HepG2 (cell line): ENCODE measurements at regions not wholly inside any gene's neighbourhood (a gene's known extent, or its start where the extent isn't known, plus 50 kb on each side); places are given as distances from the start of the nearest gene placed in this dataset.

Experiments used
- ATAC-seq: fragments of 200-7000 bp; cut with Tn5 transposase; 3 replicates; pipeline ENCODE4 v1.9.1; 2020; ENCODE audit warnings: mild to moderate bottlenecking, moderate library complexity
- BruUV-seq: library from RNA; stranded (reverse); fragments of 400-500 nt; replicated peaks from 2 replicates; lab custom pipeline; 2021; lab: Mats Ljungman, UMichigan
- CTCF ChIA-PET: fragments of 300-600 bp; formaldehyde crosslinking; extraction: SDS; loops from one replicate; lab custom pipeline; 2021; ENCODE audit warnings: low total read pairs, inconsistent platforms, low intra/inter-chr PET ratio; lab: Yijun Ruan, JAX
- POLR2A ChIA-PET: fragments of 350-600 bp; sonication (Branson Sonifier 250); formaldehyde crosslinking; loops from one replicate; lab custom pipeline; 2020; ENCODE audit warnings: antibody characterized with exemption, inconsistent platforms; lab: Yijun Ruan, JAX
- DNase-seq: peaks from one replicate; pipeline ENCODE4 v3.0.0-alpha.2; 2015; ENCODE audit warnings: low spot score
- FAIRE-seq: peaks from 3 replicates; lab custom pipeline; 2011; peaks lifted over from hg19 to GRCh38; lab: Jason Lieb, UNC
- H2AFZ ChIP-seq: one replicate; pipeline ENCODE4 v1.6.1; 2011; ENCODE audit warnings: low read length, inconsistent platforms
- H3K27ac ChIP-seq: fragments of 300-600 bp; 3 replicates; pipeline ENCODE4 v1.8.0; 2011; ENCODE audit warnings: mixed run types, mild to moderate bottlenecking, mixed read lengths, low read length, inconsistent platforms; ENCODE audit not compliant: insufficient read depth; ENCODE audit errors: extremely low read length
- H3K27me3 ChIP-seq, 2 experiments: fragments of 200-600 bp in 1 of 2; 2 replicates in 1 of 2; 3 replicates in 1 of 2; pipeline versions ENCODE4 v1.6.0 to v1.8.0; 2011; ENCODE audit warnings: low read length in 2 of 2, mild to moderate bottlenecking in 2 of 2, moderate library complexity in 2 of 2, inconsistent platforms in 1 of 2; ENCODE audit not compliant: insufficient read depth in 2 of 2, control insufficient read depth in 1 of 2
- H3K36me3 ChIP-seq, 2 experiments: fragments of 200-600 bp in 1 of 2; replicated peaks in 1 of 2; 2 replicates in 1 of 2; 3 replicates in 1 of 2; pipeline versions ENCODE4 v1.5.1 to v1.8.0; 2011; ENCODE audit warnings: low read length in 2 of 2, inconsistent platforms in 1 of 2; ENCODE audit not compliant: insufficient read depth in 2 of 2, control insufficient read depth in 1 of 2
- H3K4me1 ChIP-seq: 2 replicates; pipeline ENCODE4 v1.5.1; 2012; ENCODE audit warnings: low read length, inconsistent platforms; ENCODE audit not compliant: insufficient read depth
- H3K4me2 ChIP-seq: 2 replicates; pipeline ENCODE4 v1.6.0; 2011; ENCODE audit warnings: low read depth, low read length, inconsistent platforms
- H3K4me3 ChIP-seq, 3 experiments: fragments of 200-600 bp in 1 of 3; sonication (generic), shearing (Covaris generic) in 1 of 3; replicated peaks in 1 of 3; 2 replicates each; pipeline ENCODE4 v1.5.1; 2011 to 2016; ENCODE audit warnings: low read length in 3 of 3, inconsistent platforms in 2 of 3, low read depth in 2 of 3, mild to moderate bottlenecking in 2 of 3, control low read depth in 1 of 3, mixed read lengths in 1 of 3; ENCODE audit not compliant: insufficient read depth in 1 of 3
- H3K79me2 ChIP-seq: one replicate; pipeline ENCODE4 v1.6.1; 2011; ENCODE audit warnings: low read length, inconsistent platforms; ENCODE audit not compliant: insufficient read depth
- H3K9ac ChIP-seq: 2 replicates; pipeline ENCODE4 v1.6.0; 2011; ENCODE audit warnings: mild to moderate bottlenecking, low read depth, low read length, inconsistent platforms; ENCODE audit not compliant: insufficient read depth
- H3K9me3 ChIP-seq: 2 replicates; pipeline ENCODE4 v1.5.1; 2012; ENCODE audit warnings: mild to moderate bottlenecking, low read length
- H4K20me1 ChIP-seq: 2 replicates; pipeline ENCODE4 v1.6.0; 2011; ENCODE audit warnings: inconsistent platforms, mild to moderate bottlenecking, low read length, moderate library complexity; ENCODE audit not compliant: insufficient read depth
- AGO2 ChIP-seq: fragments of 200-400 bp; formaldehyde crosslinking; optimal IDR thresholded peaks from 2 replicates; pipeline ENCODE3; 2017; ENCODE audit warnings: mild to moderate bottlenecking, low read depth, low read length, moderate library complexity
- ELF4 ChIP-seq: sonication (generic); formaldehyde crosslinking; IDR thresholded peaks from 2 replicates; pipeline ENCODE4 v1.5.0; 2020; ENCODE audit warnings: missing genetic modification reagents, mild to moderate bottlenecking, moderate library complexity, borderline replicate concordance
- HDAC1 ChIP-seq: sonication (generic); formaldehyde crosslinking; IDR thresholded peaks from 2 replicates; pipeline ENCODE4 v1.5.1; 2020; ENCODE audit warnings: mild to moderate bottlenecking, missing genetic modification reagents
- HMGA1 ChIP-seq: sonication (generic); formaldehyde crosslinking; conservative IDR thresholded peaks from 2 replicates; pipeline ENCODE4 v1.4.0; 2020; ENCODE audit warnings: missing genetic modification reagents
- HMGXB4 ChIP-seq, 2 experiments: sonication (generic) in 1 of 2; formaldehyde crosslinking in 1 of 2; IDR thresholded peaks; 2 replicates each; pipeline versions ENCODE4 v1.4.0 to v1.6.1; 2018 to 2020; ENCODE audit warnings: missing genetic modification reagents in 2 of 2, borderline replicate concordance in 1 of 2, low read depth in 1 of 2, mild to moderate bottlenecking in 1 of 2, missing biosample characterization in 1 of 2
- JDP2 ChIP-seq: sonication (generic); formaldehyde crosslinking; IDR thresholded peaks from 2 replicates; pipeline ENCODE4 v1.8.1; 2022; ENCODE audit warnings: missing genetic modification reagents, borderline replicate concordance
- MAFG ChIP-seq: sonication (generic); formaldehyde crosslinking; IDR thresholded peaks from 2 replicates; pipeline ENCODE4 v1.5.1; 2020; ENCODE audit warnings: mild to moderate bottlenecking, missing genetic modification reagents
- MLLT10 ChIP-seq: sonication (generic); formaldehyde crosslinking; IDR thresholded peaks from 2 replicates; pipeline ENCODE4 v1.4.0; 2020; ENCODE audit warnings: missing genetic modification reagents
- NFYB ChIP-seq: sonication (generic); formaldehyde crosslinking; IDR thresholded peaks from 2 replicates; pipeline ENCODE4 v1.4.0; 2020; ENCODE audit warnings: missing genetic modification reagents
- SUZ12 ChIP-seq: fragments of 150-350 bp; IDR thresholded peaks from 2 replicates; pipeline ENCODE4 v1.6.1; 2014; ENCODE audit warnings: low read depth, low read length
- SYNCRIP ChIP-seq: fragments of 200-400 bp; formaldehyde crosslinking; IDR thresholded peaks from 2 replicates; pipeline ENCODE4 v1.6.1; 2018; ENCODE audit warnings: mild to moderate bottlenecking, low read depth, low read length; ENCODE audit not compliant: insufficient read depth
- TCF12 ChIP-seq, 2 experiments: fragments of 450-650 bp in 1 of 2; sonication (generic) in 1 of 2; formaldehyde crosslinking in 1 of 2; IDR thresholded peaks; 2 replicates each; pipeline versions ENCODE4 v1.6.1 to v1.8.0; 2017 to 2022; ENCODE audit warnings: antibody characterized with exemption in 1 of 2, mild to moderate bottlenecking in 1 of 2, missing genetic modification reagents in 1 of 2, moderate library complexity in 1 of 2
- TMF1 ChIP-seq: sonication (generic); formaldehyde crosslinking; IDR thresholded peaks from 2 replicates; pipeline ENCODE4 v1.8.1; 2022; ENCODE audit warnings: low read depth, missing genetic modification reagents
- ZBTB8A ChIP-seq: sonication (generic); formaldehyde crosslinking; IDR thresholded peaks from 2 replicates; pipeline ENCODE4 v1.4.0; 2020; ENCODE audit warnings: mild to moderate bottlenecking, low read depth, missing genetic modification reagents, borderline replicate concordance
- ZNF280B ChIP-seq: sonication (generic); formaldehyde crosslinking; IDR thresholded peaks from 2 replicates; pipeline ENCODE4 v1.5.0; 2020; ENCODE audit warnings: missing genetic modification reagents, mild to moderate bottlenecking, borderline replicate concordance
- ZNF331 ChIP-seq: sonication (generic); formaldehyde crosslinking; IDR thresholded peaks from 2 replicates; pipeline ENCODE4 v1.4.0; 2020; ENCODE audit warnings: missing genetic modification reagents
- ZNF569 ChIP-seq: sonication (generic); formaldehyde crosslinking; IDR thresholded peaks from 2 replicates; pipeline ENCODE4 v1.5.0; 2020; ENCODE audit warnings: mild to moderate bottlenecking, missing genetic modification reagents, moderate library complexity, borderline replicate concordance
- WGBS: methylation state at CpG from one replicate; pipeline ENCODE4 v1.1.6; 2017; ENCODE audit warnings: low lambda C conversion rate; 5-methylcytosine and 5-hydroxymethylcytosine counted together
- in situ Hi-C: cut with HindIII; loops from 2 replicates; pipeline ENCODE4 v1.10.0; 2017; ENCODE audit warnings: low pct_unique_long_range_greater_than_20kb; ENCODE audit not compliant: extremely low pct_ligation_motif_present
- intact Hi-C: fragments of 100-400 bp; cut with micrococcal nuclease; formaldehyde crosslinking; loops from one replicate; pipeline ENCODE4 v1.10.0; 2022; ENCODE audit not compliant: unreplicated experiment

GRCh38 chr1:72516826-72517225, 234.5 kb upstream of the NEGR1 start:
- no TSS peak for BruUV-seq
- ChIA-PET CTCF (no interaction called here), POLR2A (no interaction called here)
- FAIRE-seq (no peak), ATAC-seq (no peak), DNase-seq (no peak)
- H3K4me2 ChIP-seq = no peak overlapping the region
- intact Hi-C loops = no loop called here
- no peaks in the 10 kb centered on the region for H4K20me1 ChIP-seq
- TF ChIP-seq ZBTB8A (CRISPR knock-in tag) (no peak), TCF12 (IDR thresholded peaks at IDR 0.05) (no peak), TCF12 (CRISPR knock-in tag; IDR thresholded peaks at IDR 0.05) (no peak), SUZ12 (no peak), NFYB (CRISPR knock-in tag) (no peak), SYNCRIP (no peak), HMGXB4 (CRISPR knock-in tag; IDR thresholded peaks at IDR 0.05; ENCODE audit: borderline replicate concordance in 1 of 2, low read depth in 1 of 2) (no peak), HMGA1 (CRISPR knock-in tag) (no peak), ZNF569 (CRISPR knock-in tag) (no peak), ZNF331 (CRISPR knock-in tag) (no peak), HDAC1 (CRISPR knock-in tag) (no peak), AGO2 (no peak), ZNF280B (no peak), TMF1 (CRISPR knock-in tag) (no peak), MAFG (CRISPR knock-in tag) (no peak), MLLT10 (CRISPR knock-in tag) (no peak), ELF4 (CRISPR knock-in tag) (no peak), JDP2 (CRISPR knock-in tag) (no peak)
- no peaks in the 10 kb centered on the region for H3K9me3 ChIP-seq
- H2AFZ ChIP-seq = no peak overlapping the region
- no peaks in the 10 kb centered on the region for H3K36me3 ChIP-seq
- H3K79me2 ChIP-seq = no peaks in the 10 kb centered on the region
- no peaks in the 10 kb centered on the region for H3K27me3 ChIP-seq
- H3K27ac ChIP-seq = no peak overlapping the region
- in situ Hi-C loops = no loop called here
- no peaks in the 10 kb centered on the region for H3K4me1 ChIP-seq
- 4% methylated on average over 2 of the region's 2 CpGs for WGBS
- no peak overlapping the region for H3K4me3 ChIP-seq
- no peak overlapping the region for H3K9ac ChIP-seq
